ENCODE measurements at regions not wholly inside any gene's neighbourhood (a gene's known extent, or its start where the extent isn't known, plus 50 kb on each side); places are given as distances from the start of the nearest gene placed in this dataset.

DNA sequence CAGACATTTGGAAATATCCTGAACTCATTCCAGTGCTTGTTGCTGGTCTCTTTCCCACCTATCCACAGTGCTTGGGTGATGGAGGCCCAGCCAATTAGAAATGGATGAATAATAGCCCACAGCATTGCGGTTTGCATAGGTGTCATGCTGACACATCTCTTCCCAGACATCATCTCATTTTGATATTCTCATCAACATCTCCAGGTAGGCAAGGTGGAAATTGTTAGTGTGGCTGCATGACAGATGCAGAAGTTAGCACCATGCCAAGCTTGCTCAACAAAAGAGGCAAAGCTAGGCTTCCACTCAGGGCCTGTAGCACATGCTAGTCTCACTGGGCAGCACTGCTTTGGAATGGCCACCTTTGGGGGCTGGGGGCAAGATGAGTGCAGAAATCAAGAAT is 1118.9 kb downstream of the VRK1 start:
- Histone ChIP-seq H3K36me3 (ENCODE audit: control insufficient read depth in 3 of 3, insufficient read depth in 3 of 3, low read length in 3 of 3) (no peaks in the 10 kb centered on the region), H3K27me3 (ENCODE audit: control insufficient read depth in 3 of 3, insufficient read depth in 3 of 3, low read length in 3 of 3) (peaks cover 0 to 2% (median 0%) of the 10 kb centered on the region in 3 donors), H3K4me1 (ENCODE audit: control insufficient read depth in 3 of 3, insufficient read depth in 3 of 3, low read length in 3 of 3) (no peaks in the 10 kb centered on the region)

DNA sequence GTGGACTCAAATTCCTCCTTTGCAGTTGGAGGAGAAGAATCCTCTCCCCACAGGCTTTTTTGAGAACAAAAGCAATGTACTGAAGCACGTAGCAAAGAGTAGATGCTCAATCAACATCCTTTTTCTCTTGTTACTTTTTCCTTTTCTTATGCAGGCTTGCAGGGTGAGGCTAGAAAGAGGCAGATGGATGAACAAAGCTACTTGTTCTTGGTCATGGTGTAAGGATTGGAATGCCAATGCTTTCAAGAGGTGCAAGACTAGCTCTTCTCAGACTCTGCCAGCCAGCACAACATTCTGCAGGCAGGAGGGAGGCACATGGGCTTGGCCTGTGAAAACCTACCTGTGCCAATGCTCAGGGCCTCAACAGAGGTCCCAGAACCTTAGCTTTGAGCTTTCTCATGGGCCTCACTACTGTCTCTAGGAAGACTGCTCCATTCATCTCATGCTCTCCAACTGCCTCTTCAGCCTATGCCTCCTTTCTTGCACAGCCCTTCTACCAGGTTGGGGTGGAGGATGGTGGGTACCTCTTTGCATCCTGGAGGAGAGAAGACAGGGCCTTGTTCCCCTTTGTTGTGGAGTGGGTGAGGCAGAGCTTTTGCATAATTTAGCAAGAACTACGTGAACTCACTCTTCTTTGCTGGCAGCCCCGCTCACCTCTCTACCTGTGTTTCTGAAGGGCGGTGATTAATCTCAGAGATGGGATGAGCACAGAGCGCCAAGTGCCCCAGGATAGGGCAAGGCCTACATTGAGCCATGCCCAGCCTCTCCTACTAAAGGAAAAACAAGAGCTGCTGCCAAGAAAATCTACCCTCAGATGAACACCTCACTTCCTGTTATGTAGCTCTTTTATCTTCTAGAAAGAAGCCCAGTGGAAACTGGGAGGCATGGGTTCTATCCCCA is 1119.7 kb downstream of the VRK1 start:
- no peaks in the 10 kb centered on the region for H3K9me3 ChIP-seq (ENCODE audit: control insufficient read depth in 3 of 3, low read length in 3 of 3)
- H3K27ac ChIP-seq (ENCODE audit: low read depth, low read length), result no peak overlapping the region
- no peak overlapping the region for H3K9ac ChIP-seq (ENCODE audit: low read depth in 1 of 3, low read length in 3 of 3)
- no peaks in the 10 kb centered on the region for H3K4me1 ChIP-seq (ENCODE audit: control insufficient read depth in 3 of 3, insufficient read depth in 3 of 3, low read length in 3 of 3)
- H3K36me3 ChIP-seq (ENCODE audit: control insufficient read depth in 3 of 3, insufficient read depth in 3 of 3, low read length in 3 of 3), result no peaks in the 10 kb centered on the region
- H3K4me3 ChIP-seq (ENCODE audit: low read length in 3 of 3), result no peak overlapping the region
- peaks cover 0 to 2% (median 0%) of the 10 kb centered on the region in 3 donors for H3K27me3 ChIP-seq (ENCODE audit: control insufficient read depth in 3 of 3, insufficient read depth in 3 of 3, low read length in 3 of 3)

More for the DNA sequence above, 1118.9 kb downstream of the VRK1 start:
- H3K27ac ChIP-seq (ENCODE audit: low read depth, low read length), result no peak overlapping the region
- H3K4me3 ChIP-seq (ENCODE audit: low read length in 3 of 3), result no peak overlapping the region
- H3K9me3 ChIP-seq (ENCODE audit: control insufficient read depth in 3 of 3, low read length in 3 of 3), result no peaks in the 10 kb centered on the region
- no peak overlapping the region for H3K9ac ChIP-seq (ENCODE audit: low read depth in 1 of 3, low read length in 3 of 3)

DNA sequence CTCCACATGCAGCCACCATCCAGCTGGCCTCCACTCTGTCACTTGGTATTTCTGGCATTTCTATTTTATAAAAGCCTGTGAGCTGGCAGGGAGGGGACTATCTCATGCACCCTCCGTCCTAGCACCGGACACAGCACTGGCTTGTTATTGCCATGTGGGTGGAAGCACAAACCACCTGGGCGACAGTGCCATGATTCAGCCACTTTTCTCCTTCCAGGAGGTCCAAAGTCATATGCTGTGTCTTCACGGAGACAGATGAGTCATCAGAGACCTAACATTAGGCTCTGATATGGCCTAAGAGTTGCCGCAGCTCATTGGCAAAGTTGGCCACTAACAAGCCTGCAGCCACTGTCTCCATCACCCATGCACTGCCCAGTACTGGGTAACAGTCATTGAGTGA is 1123.0 kb downstream of the VRK1 start:
- Histone ChIP-seq H3K36me3 (ENCODE audit: control insufficient read depth in 3 of 3, insufficient read depth in 3 of 3, low read length in 3 of 3) (no peaks in the 10 kb centered on the region), H3K4me1 (ENCODE audit: control insufficient read depth in 3 of 3, insufficient read depth in 3 of 3, low read length in 3 of 3) (no peaks in the 10 kb centered on the region), H3K4me3 (ENCODE audit: low read length in 3 of 3) (no peak overlapping the region), H3K27ac (ENCODE audit: low read depth, low read length) (no peak overlapping the region), H3K9me3 (ENCODE audit: control insufficient read depth in 3 of 3, low read length in 3 of 3) (no peaks in the 10 kb centered on the region), H3K9ac (ENCODE audit: low read depth in 1 of 3, low read length in 3 of 3) (no peak overlapping the region), H3K27me3 (ENCODE audit: control insufficient read depth in 3 of 3, insufficient read depth in 3 of 3, low read length in 3 of 3) (peaks cover 0 to 2% (median 0%) of the 10 kb centered on the region in 3 donors)

DNA sequence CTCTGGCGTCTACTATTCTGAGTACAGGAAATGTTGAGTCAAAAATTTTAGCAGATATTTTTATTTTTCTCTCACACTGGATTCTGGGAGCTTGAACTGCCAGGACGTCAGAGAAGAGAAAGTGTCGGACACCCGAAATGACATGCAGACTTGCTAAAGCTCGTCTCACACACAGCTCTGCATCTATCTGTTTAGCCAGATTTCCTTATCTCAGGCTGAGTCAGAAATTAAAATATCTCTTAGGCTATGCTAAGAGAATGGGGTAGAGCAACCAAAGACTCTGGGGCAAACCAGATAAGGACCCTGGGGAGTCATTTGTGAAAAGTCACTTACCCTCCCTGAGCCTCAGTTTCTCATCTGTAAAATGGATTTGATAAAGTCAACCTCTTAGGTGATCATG is 1124.1 kb downstream of the VRK1 start:
- Histone ChIP-seq H3K4me3 (ENCODE audit: low read length in 3 of 3) (no peak overlapping the region), H3K9me3 (ENCODE audit: control insufficient read depth in 3 of 3, low read length in 3 of 3) (no peaks in the 10 kb centered on the region), H3K4me1 (ENCODE audit: control insufficient read depth in 3 of 3, insufficient read depth in 3 of 3, low read length in 3 of 3) (no peaks in the 10 kb centered on the region), H3K27ac (ENCODE audit: low read depth, low read length) (no peak overlapping the region), H3K9ac (ENCODE audit: low read depth in 1 of 3, low read length in 3 of 3) (no peak overlapping the region), H3K36me3 (ENCODE audit: control insufficient read depth in 3 of 3, insufficient read depth in 3 of 3, low read length in 3 of 3) (no peaks in the 10 kb centered on the region), H3K27me3 (ENCODE audit: control insufficient read depth in 3 of 3, insufficient read depth in 3 of 3, low read length in 3 of 3) (peaks cover 0 to 2% (median 0%) of the 10 kb centered on the region in 3 donors)

DNA sequence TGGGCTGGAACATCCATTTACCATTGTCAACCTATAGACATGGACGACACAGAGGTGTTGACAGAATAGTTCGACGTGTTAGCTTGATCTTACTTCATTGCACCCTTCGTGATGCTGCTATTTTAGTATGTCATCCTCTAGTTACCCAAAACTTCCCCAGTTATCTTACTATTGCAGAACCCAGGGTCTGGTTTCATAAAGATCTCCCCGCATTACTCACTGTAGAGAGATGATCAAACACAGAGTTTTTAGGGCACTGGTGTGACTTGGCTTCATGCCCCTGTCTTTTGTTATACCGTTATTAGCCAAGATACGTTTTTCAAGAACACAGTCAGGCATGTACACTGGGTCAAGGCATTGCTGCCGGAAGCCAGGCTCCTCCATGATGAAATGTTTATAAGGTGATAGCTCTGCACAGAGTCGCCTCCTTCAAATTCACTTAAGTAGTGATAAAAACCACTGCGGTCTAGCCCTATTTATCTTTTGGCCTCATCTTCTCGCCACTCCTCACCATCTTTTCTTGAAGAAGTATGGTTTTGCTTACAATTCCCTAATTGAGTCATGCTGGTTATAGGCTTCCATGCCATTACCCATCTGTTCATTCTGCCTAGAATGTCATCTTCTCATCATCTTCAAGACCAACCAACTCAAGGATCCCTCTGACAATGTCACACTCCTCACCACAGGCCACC is 1127.9 kb downstream of the VRK1 start:
- no peak overlapping the region for H3K27ac ChIP-seq (ENCODE audit: low read depth, low read length)
- H3K4me3 ChIP-seq (ENCODE audit: low read length in 3 of 3), result no peak overlapping the region
- no peak overlapping the region for H3K9ac ChIP-seq (ENCODE audit: low read depth in 1 of 3, low read length in 3 of 3)
- no peaks in the 10 kb centered on the region for H3K4me1 ChIP-seq (ENCODE audit: control insufficient read depth in 3 of 3, insufficient read depth in 3 of 3, low read length in 3 of 3)
- H3K9me3 ChIP-seq (ENCODE audit: control insufficient read depth in 3 of 3, low read length in 3 of 3), result no peaks in the 10 kb centered on the region
- H3K36me3 ChIP-seq (ENCODE audit: control insufficient read depth in 3 of 3, insufficient read depth in 3 of 3, low read length in 3 of 3), result no peaks in the 10 kb centered on the region
- no peaks in the 10 kb centered on the region for H3K27me3 ChIP-seq (ENCODE audit: control insufficient read depth in 3 of 3, insufficient read depth in 3 of 3, low read length in 3 of 3)

DNA sequence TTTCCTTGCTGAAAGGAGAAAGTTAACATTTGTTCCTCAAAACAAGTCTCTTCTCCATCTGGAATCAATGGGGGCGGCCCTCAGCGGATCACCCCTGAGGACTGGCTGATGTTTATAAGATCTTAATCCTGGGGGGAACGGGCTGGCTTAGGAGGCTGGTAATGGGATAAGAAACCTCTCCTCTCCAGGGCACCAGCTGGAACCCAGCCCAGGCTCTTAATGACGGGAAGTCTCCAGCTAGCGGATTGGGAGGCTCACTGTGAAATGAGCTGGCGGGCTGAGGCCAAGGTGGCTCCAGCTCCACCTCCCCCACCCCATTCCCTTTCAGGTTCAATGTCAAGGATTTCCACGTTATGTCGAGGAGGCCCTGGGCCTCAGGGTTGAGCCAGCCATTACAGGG is 1133.0 kb downstream of the VRK1 start:
- H3K9ac ChIP-seq (ENCODE audit: low read depth in 1 of 3, low read length in 3 of 3), result no peak overlapping the region
- no peak overlapping the region for H3K27ac ChIP-seq (ENCODE audit: low read depth, low read length)
- H3K9me3 ChIP-seq (ENCODE audit: control insufficient read depth in 3 of 3, low read length in 3 of 3), result peaks cover 0 to 2% (median 0%) of the 10 kb centered on the region in 3 donors
- H3K4me3 ChIP-seq (ENCODE audit: low read length in 3 of 3), result no peak overlapping the region
- no peaks in the 10 kb centered on the region for H3K27me3 ChIP-seq (ENCODE audit: control insufficient read depth in 3 of 3, insufficient read depth in 3 of 3, low read length in 3 of 3)
- no peaks in the 10 kb centered on the region for H3K4me1 ChIP-seq (ENCODE audit: control insufficient read depth in 3 of 3, insufficient read depth in 3 of 3, low read length in 3 of 3)
- no peaks in the 10 kb centered on the region for H3K36me3 ChIP-seq (ENCODE audit: control insufficient read depth in 3 of 3, insufficient read depth in 3 of 3, low read length in 3 of 3)

DNA sequence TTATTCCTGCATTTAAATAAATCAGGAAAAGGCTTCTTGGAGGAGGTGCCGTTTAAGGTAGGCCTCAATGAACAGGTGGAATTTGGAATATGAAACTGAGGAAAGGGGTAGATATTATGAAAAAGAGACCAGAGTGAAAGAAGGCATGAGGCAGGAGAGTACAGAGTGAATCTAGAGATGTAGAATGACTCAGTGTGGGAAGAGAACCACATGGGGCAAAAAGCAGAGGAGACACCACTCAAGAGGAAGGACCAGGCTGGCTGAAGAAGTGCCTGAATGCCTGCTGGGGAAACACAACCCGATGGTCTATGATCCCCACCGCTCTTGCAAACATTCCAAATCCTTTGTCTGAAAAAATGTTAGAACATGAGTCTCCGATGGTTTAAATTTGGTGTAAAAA is 1134.1 kb downstream of the VRK1 start:
- no peaks in the 10 kb centered on the region for H3K36me3 ChIP-seq (ENCODE audit: control insufficient read depth in 3 of 3, insufficient read depth in 3 of 3, low read length in 3 of 3)
- peaks cover 0 to 2% (median 0%) of the 10 kb centered on the region in 3 donors for H3K9me3 ChIP-seq (ENCODE audit: control insufficient read depth in 3 of 3, low read length in 3 of 3)
- no peaks in the 10 kb centered on the region for H3K27me3 ChIP-seq (ENCODE audit: control insufficient read depth in 3 of 3, insufficient read depth in 3 of 3, low read length in 3 of 3)
- H3K4me3 ChIP-seq (ENCODE audit: low read length in 3 of 3), result no peak overlapping the region
- H3K4me1 ChIP-seq (ENCODE audit: control insufficient read depth in 3 of 3, insufficient read depth in 3 of 3, low read length in 3 of 3), result no peaks in the 10 kb centered on the region
- H3K9ac ChIP-seq (ENCODE audit: low read depth in 1 of 3, low read length in 3 of 3), result no peak overlapping the region
- H3K27ac ChIP-seq (ENCODE audit: low read depth, low read length), result no peak overlapping the region

DNA sequence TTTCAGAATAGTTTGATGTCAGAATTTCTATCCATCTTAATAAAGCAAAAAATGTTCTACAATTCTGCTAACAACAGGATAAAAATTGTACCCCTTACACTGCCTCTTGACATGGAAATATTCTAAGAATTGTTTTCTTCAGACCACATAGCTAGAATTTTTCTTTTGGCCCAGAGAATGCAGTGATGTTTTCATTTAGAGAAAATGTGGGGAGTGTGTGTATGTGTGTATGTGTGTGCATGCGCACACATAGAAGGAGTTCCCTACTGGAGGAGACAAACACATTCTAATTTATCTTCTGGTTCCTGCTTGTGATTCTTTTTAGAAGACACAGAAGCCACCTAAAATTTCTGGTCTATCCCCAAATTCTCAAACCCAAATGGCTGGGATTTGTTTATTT is 1145.7 kb downstream of the VRK1 start:
- Histone ChIP-seq H3K27me3 (ENCODE audit: control insufficient read depth in 3 of 3, insufficient read depth in 3 of 3, low read length in 3 of 3) (no peaks in the 10 kb centered on the region), H3K4me3 (ENCODE audit: low read length in 3 of 3) (no peak overlapping the region), H3K9me3 (ENCODE audit: control insufficient read depth in 3 of 3, low read length in 3 of 3) (no peaks in the 10 kb centered on the region), H3K9ac (ENCODE audit: low read depth in 1 of 3, low read length in 3 of 3) (no peak overlapping the region), H3K4me1 (ENCODE audit: control insufficient read depth in 3 of 3, insufficient read depth in 3 of 3, low read length in 3 of 3) (no peaks in the 10 kb centered on the region), H3K27ac (ENCODE audit: low read depth, low read length) (no peak overlapping the region), H3K36me3 (ENCODE audit: control insufficient read depth in 3 of 3, insufficient read depth in 3 of 3, low read length in 3 of 3) (no peaks in the 10 kb centered on the region)

DNA sequence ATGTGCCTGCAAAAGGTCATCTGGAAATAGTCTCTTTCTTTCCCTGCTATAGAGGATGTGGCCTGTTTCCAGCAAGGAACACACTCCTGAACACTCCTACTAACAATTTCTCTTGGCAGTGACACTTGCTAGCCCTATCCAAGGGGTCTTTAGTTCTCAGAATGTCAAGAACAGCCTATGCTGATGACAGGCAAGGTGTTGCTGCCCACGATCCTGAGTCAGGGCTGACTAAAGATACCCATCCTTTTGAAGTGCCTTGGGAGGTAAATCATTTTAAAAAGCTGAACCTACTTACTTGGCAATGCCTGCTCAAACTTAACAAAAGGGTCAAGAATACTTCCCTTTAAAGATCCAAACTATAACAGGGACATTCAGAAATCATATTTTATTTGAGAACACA is 1146.4 kb downstream of the VRK1 start:
- no peak overlapping the region for H3K4me3 ChIP-seq (ENCODE audit: low read length in 3 of 3)
- no peaks in the 10 kb centered on the region for H3K27me3 ChIP-seq (ENCODE audit: control insufficient read depth in 3 of 3, insufficient read depth in 3 of 3, low read length in 3 of 3)
- H3K9ac ChIP-seq (ENCODE audit: low read depth in 1 of 3, low read length in 3 of 3), result no peak overlapping the region
- no peaks in the 10 kb centered on the region for H3K36me3 ChIP-seq (ENCODE audit: control insufficient read depth in 3 of 3, insufficient read depth in 3 of 3, low read length in 3 of 3)
- H3K4me1 ChIP-seq (ENCODE audit: control insufficient read depth in 3 of 3, insufficient read depth in 3 of 3, low read length in 3 of 3), result no peaks in the 10 kb centered on the region
- no peak overlapping the region for H3K27ac ChIP-seq (ENCODE audit: low read depth, low read length)
- H3K9me3 ChIP-seq (ENCODE audit: control insufficient read depth in 3 of 3, low read length in 3 of 3), result no peaks in the 10 kb centered on the region

DNA sequence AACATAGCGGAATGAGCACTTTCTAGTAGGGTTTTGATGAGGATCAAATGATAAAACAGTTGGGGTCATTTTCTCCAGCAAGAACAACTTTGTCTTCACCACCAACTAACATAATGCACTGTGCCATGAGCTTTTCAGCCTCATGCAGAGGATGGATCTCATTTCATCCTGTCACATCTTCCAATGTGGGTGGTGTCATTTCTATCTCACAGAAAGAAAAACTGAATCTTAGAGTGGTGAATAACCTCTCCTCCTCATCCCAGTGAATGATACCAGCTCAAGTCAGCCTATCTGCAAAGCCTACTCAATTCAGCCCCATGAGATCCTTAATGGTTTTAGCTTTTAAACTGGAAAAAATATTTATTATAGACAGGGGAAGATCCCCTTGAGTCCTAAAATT is 1147.2 kb downstream of the VRK1 start:
- no peaks in the 10 kb centered on the region for H3K4me1 ChIP-seq (ENCODE audit: control insufficient read depth in 3 of 3, insufficient read depth in 3 of 3, low read length in 3 of 3)
- H3K27me3 ChIP-seq (ENCODE audit: control insufficient read depth in 3 of 3, insufficient read depth in 3 of 3, low read length in 3 of 3), result peaks cover 0 to 3% (median 3%) of the 10 kb centered on the region in 3 donors
- no peak overlapping the region for H3K27ac ChIP-seq (ENCODE audit: low read depth, low read length)
- no peak overlapping the region for H3K4me3 ChIP-seq (ENCODE audit: low read length in 3 of 3)
- H3K9me3 ChIP-seq (ENCODE audit: control insufficient read depth in 3 of 3, low read length in 3 of 3), result no peaks in the 10 kb centered on the region
- no peak overlapping the region for H3K9ac ChIP-seq (ENCODE audit: low read depth in 1 of 3, low read length in 3 of 3)
- H3K36me3 ChIP-seq (ENCODE audit: control insufficient read depth in 3 of 3, insufficient read depth in 3 of 3, low read length in 3 of 3), result no peaks in the 10 kb centered on the region

Measured in skeletal muscle tissue (tissue), 3 donors.